Astrocyte (in vitro differentiated cells and primary cell): ENCODE measurements at regions not wholly inside any gene's neighbourhood (a gene's known extent, or its start where the extent isn't known, plus 50 kb on each side); places are given as distances from the start of the nearest gene placed in this dataset.

Experiments
- DNase-seq: peaks from one replicate; pipeline ENCODE4 v3.0.0-alpha.2; 2010; ENCODE audit warnings: low read depth
- FAIRE-seq: peaks from 2 replicates; lab custom pipeline; 2011; peaks lifted over from hg19 to GRCh38; lab: Jason Lieb, UNC
- H2AFZ ChIP-seq: 2 replicates; pipeline ENCODE4 v1.6.0; 2012; ENCODE audit warnings: low read depth, low read length, inconsistent platforms
- H3K27ac ChIP-seq: 2 replicates; pipeline ENCODE4 v1.5.1; 2011; ENCODE audit warnings: low read depth, low read length, inconsistent platforms
- H3K27me3 ChIP-seq: 2 replicates; pipeline ENCODE4 v1.6.0; 2011; ENCODE audit warnings: low read length, inconsistent platforms; ENCODE audit not compliant: insufficient read depth
- H3K36me3 ChIP-seq: 2 replicates; pipeline ENCODE4 v1.5.1; 2011; ENCODE audit warnings: low read length, inconsistent platforms; ENCODE audit not compliant: insufficient read depth
- H3K4me1 ChIP-seq: 2 replicates; pipeline ENCODE4 v1.5.1; 2011; ENCODE audit warnings: low read length, inconsistent platforms; ENCODE audit not compliant: insufficient read depth
- H3K4me2 ChIP-seq: 2 replicates; pipeline ENCODE4 v1.6.0; 2012; ENCODE audit warnings: low read length, inconsistent platforms
- H3K4me3 ChIP-seq: 2 replicates; pipeline ENCODE4 v1.5.1; 2011; ENCODE audit warnings: low read depth, mild to moderate bottlenecking, low read length, inconsistent platforms; ENCODE audit not compliant: insufficient read depth
- H3K79me2 ChIP-seq: 2 replicates; pipeline ENCODE4 v1.6.0; 2012; ENCODE audit warnings: mild to moderate bottlenecking, low read length, inconsistent platforms; ENCODE audit not compliant: insufficient read depth
- H3K9ac ChIP-seq: 2 replicates; pipeline ENCODE4 v1.6.0; 2012; ENCODE audit warnings: mild to moderate bottlenecking, low read length, inconsistent platforms
- H3K9me3 ChIP-seq: 2 replicates; pipeline ENCODE4 v1.5.1; 2012; ENCODE audit warnings: low read depth, mild to moderate bottlenecking, low read length, inconsistent platforms; ENCODE audit not compliant: insufficient read depth
- H4K20me1 ChIP-seq: 2 replicates; pipeline ENCODE4 v1.6.0; 2012; ENCODE audit warnings: low read length, inconsistent platforms; ENCODE audit not compliant: insufficient read depth
- H3K27ac Mint-ChIP-seq: one replicate; pipeline ENCODE4 v1.8.0; 2021; ENCODE audit warnings: mild to moderate bottlenecking, mixed read lengths; ENCODE audit not compliant: unreplicated experiment
- H3K27me3 Mint-ChIP-seq: one replicate; pipeline ENCODE4 v1.8.0; 2021; ENCODE audit warnings: low read depth, mixed read lengths; ENCODE audit not compliant: unreplicated experiment
- H3K36me3 Mint-ChIP-seq: one replicate; pipeline ENCODE4 v1.8.0; 2021; ENCODE audit warnings: low read depth, mixed read lengths; ENCODE audit not compliant: unreplicated experiment
- H3K4me1 Mint-ChIP-seq: one replicate; pipeline ENCODE4 v1.8.0; 2021; ENCODE audit warnings: low read depth, mixed read lengths; ENCODE audit not compliant: unreplicated experiment
- H3K4me3 Mint-ChIP-seq: one replicate; pipeline ENCODE4 v1.8.0; 2021; ENCODE audit warnings: mild to moderate bottlenecking, moderate library complexity, mixed read lengths; ENCODE audit not compliant: unreplicated experiment
- H3K9me3 Mint-ChIP-seq: one replicate; pipeline ENCODE4 v1.8.0; 2021; ENCODE audit warnings: mild to moderate bottlenecking, mixed read lengths; ENCODE audit not compliant: unreplicated experiment
- EZH2 ChIP-seq: IDR thresholded peaks from 2 replicates; pipeline ENCODE4 v1.6.1; 2012; ENCODE audit warnings: mild to moderate bottlenecking, low read length, inconsistent platforms; ENCODE audit not compliant: insufficient read depth
- TF ChIP-seq, protein P1 (sequence below): IDR thresholded peaks from 2 replicates; pipeline ENCODE4 v1.5.1; 2011; ENCODE audit warnings: low read depth, mild to moderate bottlenecking, inconsistent platforms, low read length, moderate library complexity; ENCODE audit not compliant: insufficient read depth

DNA sequence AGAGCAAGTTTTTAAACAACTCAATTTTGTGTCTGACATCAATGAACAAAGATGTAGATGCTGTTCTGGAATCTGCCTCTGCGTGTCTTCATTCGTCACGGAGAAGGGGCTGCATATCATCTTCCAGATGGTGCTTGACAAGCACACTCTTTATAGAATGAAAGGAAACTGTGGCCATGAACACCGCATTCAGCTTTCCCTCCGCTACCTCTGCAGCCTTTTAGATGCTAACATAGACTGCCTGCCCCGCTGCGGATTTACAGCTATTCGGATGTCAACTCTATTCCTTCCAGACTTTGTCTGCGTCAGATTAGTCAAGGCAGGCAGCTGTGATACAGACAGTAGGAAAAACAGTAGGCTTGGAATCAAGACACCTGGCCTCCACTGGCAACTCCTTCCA, 232.9 kb downstream of the TJP1 start:
- Histone ChIP-seq H3K9me3 (no peaks in the 10 kb centered on the region), H3K27me3 (peaks cover 7% of the 10 kb centered on the region), H3K4me1 (no peaks in the 10 kb centered on the region), H4K20me1 (no peaks in the 10 kb centered on the region), H2AFZ (peak overlapping the region; percentile 46), H3K4me3 (no peak overlapping the region), H3K9ac (no peak overlapping the region), H3K36me3 (no peaks in the 10 kb centered on the region), H3K79me2 (no peaks in the 10 kb centered on the region), H3K27ac (no peak overlapping the region), H3K4me2 (no peak overlapping the region)
- no peak overlapping the region for H3K27ac Mint-ChIP-seq
- H3K4me1 Mint-ChIP-seq, result no peaks in the 10 kb centered on the region
- peaks cover 13% of the 10 kb centered on the region for H3K27me3 Mint-ChIP-seq
- H3K4me3 Mint-ChIP-seq, result no peak overlapping the region
- DNase-seq, result no peak
- peaks cover 3% of the 10 kb centered on the region for H3K9me3 Mint-ChIP-seq
- no peaks in the 10 kb centered on the region for H3K36me3 Mint-ChIP-seq
- no peak for FAIRE-seq
- no peak for TF ChIP-seq EZH2
- TF ChIP-seq, protein P1, sequence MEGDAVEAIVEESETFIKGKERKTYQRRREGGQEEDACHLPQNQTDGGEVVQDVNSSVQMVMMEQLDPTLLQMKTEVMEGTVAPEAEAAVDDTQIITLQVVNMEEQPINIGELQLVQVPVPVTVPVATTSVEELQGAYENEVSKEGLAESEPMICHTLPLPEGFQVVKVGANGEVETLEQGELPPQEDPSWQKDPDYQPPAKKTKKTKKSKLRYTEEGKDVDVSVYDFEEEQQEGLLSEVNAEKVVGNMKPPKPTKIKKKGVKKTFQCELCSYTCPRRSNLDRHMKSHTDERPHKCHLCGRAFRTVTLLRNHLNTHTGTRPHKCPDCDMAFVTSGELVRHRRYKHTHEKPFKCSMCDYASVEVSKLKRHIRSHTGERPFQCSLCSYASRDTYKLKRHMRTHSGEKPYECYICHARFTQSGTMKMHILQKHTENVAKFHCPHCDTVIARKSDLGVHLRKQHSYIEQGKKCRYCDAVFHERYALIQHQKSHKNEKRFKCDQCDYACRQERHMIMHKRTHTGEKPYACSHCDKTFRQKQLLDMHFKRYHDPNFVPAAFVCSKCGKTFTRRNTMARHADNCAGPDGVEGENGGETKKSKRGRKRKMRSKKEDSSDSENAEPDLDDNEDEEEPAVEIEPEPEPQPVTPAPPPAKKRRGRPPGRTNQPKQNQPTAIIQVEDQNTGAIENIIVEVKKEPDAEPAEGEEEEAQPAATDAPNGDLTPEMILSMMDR, result no peak

DNA sequence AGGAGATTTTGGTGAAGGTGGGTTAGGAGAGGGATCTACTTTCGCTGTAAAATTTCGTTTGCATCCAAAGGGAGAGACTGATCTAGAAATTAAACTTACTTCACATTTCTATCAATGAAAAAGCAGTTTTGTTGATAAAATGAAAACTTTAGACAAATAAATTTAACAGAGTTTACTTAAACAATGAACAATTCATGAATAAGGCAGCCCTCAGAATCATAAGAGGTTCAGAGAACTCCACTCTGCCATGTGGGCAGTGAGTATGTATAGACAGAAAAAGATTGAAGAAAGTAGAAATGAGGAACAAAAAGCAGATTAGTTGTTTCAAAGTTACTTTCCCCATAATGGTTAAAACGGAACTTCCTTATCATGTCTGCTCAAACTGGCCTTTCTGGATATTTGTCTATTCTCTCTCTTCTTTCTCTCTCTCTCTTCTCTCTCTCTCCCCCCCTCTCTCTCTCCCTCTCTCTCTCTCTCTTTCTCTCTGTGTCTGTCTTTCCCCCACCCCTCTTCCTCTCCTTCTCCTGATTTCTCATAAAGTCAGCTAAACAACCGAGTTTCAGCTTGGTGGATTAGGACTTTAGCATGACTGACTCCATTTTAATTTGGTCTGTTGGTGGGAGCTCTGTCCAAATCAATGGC, 248.9 kb downstream of the TJP1 start:
- no peak for TF ChIP-seq EZH2
- TF ChIP-seq, protein P1, result no peak
- Histone ChIP-seq H4K20me1 (peaks cover 6% of the 10 kb centered on the region), H3K4me1 (peaks cover 5% of the 10 kb centered on the region), H3K79me2 (no peaks in the 10 kb centered on the region), H2AFZ (no peak overlapping the region), H3K36me3 (no peaks in the 10 kb centered on the region), H3K9ac (no peak overlapping the region), H3K4me3 (no peak overlapping the region), H3K9me3 (no peaks in the 10 kb centered on the region), H3K27ac (no peak overlapping the region), H3K27me3 (peaks cover 56% of the 10 kb centered on the region), H3K4me2 (no peak overlapping the region)
- FAIRE-seq (no peak), DNase-seq (no peak)
- peaks cover 2% of the 10 kb centered on the region for H3K9me3 Mint-ChIP-seq
- H3K27me3 Mint-ChIP-seq, result peaks cover 31% of the 10 kb centered on the region
- H3K27ac Mint-ChIP-seq, result no peak overlapping the region
- no peaks in the 10 kb centered on the region for H3K36me3 Mint-ChIP-seq
- no peaks in the 10 kb centered on the region for H3K4me1 Mint-ChIP-seq
- H3K4me3 Mint-ChIP-seq, result no peak overlapping the region

GRCh38 chr15:29571792-29572431, 250.4 kb downstream of the TJP1 start:
- no peaks in the 10 kb centered on the region for H3K4me1 Mint-ChIP-seq
- FAIRE-seq, result no peak
- DNase-seq, result no peak

More at GRCh38 chr15:29571792-29572431, 250.4 kb downstream of the TJP1 start:
- peaks cover 29% of the 10 kb centered on the region for H3K27me3 Mint-ChIP-seq
- H2AFZ ChIP-seq, result no peak overlapping the region
- H3K4me3 ChIP-seq, result no peak overlapping the region
- H3K9ac ChIP-seq, result no peak overlapping the region
- H3K27ac Mint-ChIP-seq, result no peak overlapping the region
- no peaks in the 10 kb centered on the region for H3K36me3 Mint-ChIP-seq
- peaks cover 2% of the 10 kb centered on the region for H3K9me3 Mint-ChIP-seq
- peaks cover 66% of the 10 kb centered on the region for H3K27me3 ChIP-seq
- peak overlapping the region; percentile 84 for H3K4me3 Mint-ChIP-seq
- H3K9me3 ChIP-seq, result no peaks in the 10 kb centered on the region
- no peaks in the 10 kb centered on the region for H3K79me2 ChIP-seq
- H3K4me2 ChIP-seq, result peak overlapping the region; percentile 79
- no peak for TF ChIP-seq EZH2
- TF ChIP-seq, protein P1, result no peak
- peaks cover 6% of the 10 kb centered on the region for H4K20me1 ChIP-seq
- H3K27ac ChIP-seq, result no peak overlapping the region
- no peaks in the 10 kb centered on the region for H3K36me3 ChIP-seq
- H3K4me1 ChIP-seq, result peaks cover 5% of the 10 kb centered on the region
